GM23248 (cell line): ENCODE measurements at regions not wholly inside any gene's neighbourhood (a gene's known extent, or its start where the extent isn't known, plus 50 kb on each side); places are given as distances from the start of the nearest gene placed in this dataset.

ENCODE experiments used
- DNase-seq: peaks from one replicate; pipeline ENCODE4 v3.0.0-alpha.2; 2015
- H2AFZ ChIP-seq: fragments of 200-600 bp; sonication (generic); 2 replicates; pipeline ENCODE4 v1.6.1; 2016; ENCODE audit warnings: antibody characterized with exemption
- H3F3A ChIP-seq: fragments of 200-600 bp; sonication (generic); 2 replicates; pipeline ENCODE4 v1.6.1; 2016; ENCODE audit warnings: mild to moderate bottlenecking, antibody characterized with exemption, mixed run types; ENCODE audit not compliant: insufficient read depth
- H3K27ac ChIP-seq: fragments of 200-600 bp; sonication (generic); 2 replicates; pipeline ENCODE4 v1.5.1; 2016; ENCODE audit warnings: mild to moderate bottlenecking
- H3K27me3 ChIP-seq: fragments of 200-600 bp; sonication (generic); replicated peaks from 2 replicates; pipeline ENCODE4 v1.6.1; 2016; ENCODE audit warnings: mild to moderate bottlenecking; ENCODE audit not compliant: insufficient read depth
- H3K36me3 ChIP-seq: fragments of 200-600 bp; sonication (generic); 2 replicates; pipeline ENCODE4 v1.6.1; 2016; ENCODE audit warnings: low read depth, mild to moderate bottlenecking
- H3K4me1 ChIP-seq: fragments of 200-600 bp; sonication (generic); 2 replicates; pipeline ENCODE4 v1.6.1; 2016; ENCODE audit warnings: mild to moderate bottlenecking; ENCODE audit not compliant: insufficient read depth
- H3K4me2 ChIP-seq: fragments of 200-600 bp; sonication (generic); one replicate; pipeline ENCODE4 v1.6.1; 2016; ENCODE audit warnings: mild to moderate bottlenecking; ENCODE audit not compliant: unreplicated experiment
- H3K4me3 ChIP-seq: fragments of 200-600 bp; sonication (generic); 2 replicates; pipeline ENCODE4 v1.5.1; 2016; ENCODE audit warnings: mild to moderate bottlenecking
- H3K79me2 ChIP-seq: fragments of 200-600 bp; sonication (generic); 2 replicates; pipeline ENCODE4 v1.6.1; 2016; ENCODE audit warnings: mild to moderate bottlenecking; ENCODE audit not compliant: insufficient read depth
- H3K9ac ChIP-seq: fragments of 200-600 bp; sonication (generic); 2 replicates; pipeline ENCODE4 v1.6.1; 2016; ENCODE audit warnings: mild to moderate bottlenecking
- H3K9me2 ChIP-seq: fragments of 200-600 bp; sonication (generic); 2 replicates; pipeline ENCODE4 v1.6.1; 2016; ENCODE audit warnings: mixed run types, mild to moderate bottlenecking, moderate library complexity; ENCODE audit not compliant: insufficient read depth
- H3K9me3 ChIP-seq: fragments of 200-600 bp; sonication (generic); one replicate; pipeline ENCODE4 v1.6.1; 2017; ENCODE audit warnings: low read depth
- H4K20me1 ChIP-seq: fragments of 200-600 bp; sonication (generic); 2 replicates; pipeline ENCODE4 v1.6.0; 2016; ENCODE audit not compliant: insufficient read depth
- EZH2 ChIP-seq: fragments of 200-600 bp; sonication (generic); IDR thresholded peaks from 2 replicates; pipeline ENCODE4 v1.6.1; 2018; ENCODE audit warnings: antibody characterized with exemption, mild to moderate bottlenecking; ENCODE audit not compliant: insufficient read depth, poor library complexity, severe bottlenecking
- EZH2phosphoT487 ChIP-seq: fragments of 200-600 bp; sonication (generic); IDR thresholded peaks from 2 replicates; pipeline ENCODE4 v1.6.1; 2018; ENCODE audit warnings: antibody characterized with exemption, moderate library complexity, mild to moderate bottlenecking, low read depth; ENCODE audit not compliant: insufficient read depth
- WGBS, 2 experiments: methylation state at CpG; one replicate each; pipeline ENCODE4 v1.1.6; 2015 to 2017; ENCODE audit warnings: low lambda C conversion rate in 2 of 2, low coverage in 1 of 2; ENCODE audit errors: missing lambda C conversion rate in 2 of 2; 5-methylcytosine and 5-hydroxymethylcytosine counted together
- in situ Hi-C: fragments of 300-500 bp; cut with MboI; formaldehyde crosslinking; loops from 2 replicates; pipeline ENCODE4 v1.15.0; 2020

DNA sequence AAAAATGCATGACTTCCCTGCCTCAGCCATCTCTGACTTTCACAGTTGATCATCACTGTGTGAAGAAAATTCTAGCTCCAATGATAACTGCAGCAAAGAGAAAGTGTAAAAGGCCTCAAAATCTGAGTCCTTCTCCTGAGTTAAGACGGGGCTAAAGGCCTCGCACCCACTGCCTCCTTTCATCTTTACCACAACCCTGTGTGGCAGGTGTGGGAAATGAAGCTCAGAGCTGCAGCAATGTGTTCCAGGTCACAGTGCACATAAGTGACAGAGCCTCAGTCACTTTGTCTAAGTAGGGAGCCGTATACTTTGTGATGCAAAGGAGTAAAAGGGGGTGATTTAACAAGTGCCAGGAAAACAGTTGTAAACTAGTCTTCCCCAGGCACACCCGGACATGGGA is 144.7 kb upstream of the TMCC3 start:
- 67 to 68% methylated on average over 4 of the region's 4 CpGs for WGBS, 2 experiments
- TF ChIP-seq EZH2phosphoT487 (no peak), EZH2 (no peak)
- Histone ChIP-seq H3K36me3 (no peaks in the 10 kb centered on the region), H3K9ac (no peak overlapping the region), H3K4me3 (no peak overlapping the region), H3K27me3 (peaks cover 13% of the 10 kb centered on the region; the same call in 1 of the 2 replicates), H2AFZ (no peak overlapping the region), H4K20me1 (no peaks in the 10 kb centered on the region), H3K9me3 (no peaks in the 10 kb centered on the region), H3K4me1 (no peaks in the 10 kb centered on the region), H3K79me2 (no peaks in the 10 kb centered on the region), H3K9me2 (no peaks in the 10 kb centered on the region), H3K4me2 (no peak overlapping the region), H3F3A (no peaks in the 10 kb centered on the region), H3K27ac (no peak overlapping the region)
- in situ Hi-C loops, result no loop called here
- DNase-seq, result no peak

DNA sequence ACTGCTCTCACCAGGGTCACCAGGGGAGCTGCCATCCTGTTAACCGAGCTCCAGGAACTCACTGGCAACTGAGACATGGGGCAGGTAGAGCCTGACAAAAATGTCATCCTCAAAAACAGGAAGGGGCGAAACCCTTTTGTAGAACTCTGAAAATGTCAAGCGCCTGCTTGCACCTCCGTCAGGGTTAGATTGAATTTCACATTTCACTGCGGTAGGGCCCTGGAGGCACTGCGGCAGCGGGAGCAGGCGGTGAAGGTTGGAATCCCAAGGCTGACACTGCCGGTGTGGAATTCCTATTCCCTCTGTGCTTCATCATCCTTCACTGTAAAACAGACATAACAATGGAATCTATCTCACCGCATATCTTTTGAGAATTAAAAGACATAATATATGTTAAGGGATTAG is 142.8 kb upstream of the TMCC3 start:
- Histone ChIP-seq H3K36me3 (no peaks in the 10 kb centered on the region), H3F3A (no peaks in the 10 kb centered on the region), H3K4me2 (no peak overlapping the region), H3K27me3 (peaks cover 11% of the 10 kb centered on the region; the same call in 1 of the 2 replicates), H3K79me2 (no peaks in the 10 kb centered on the region), H3K4me1 (no peaks in the 10 kb centered on the region), H4K20me1 (no peaks in the 10 kb centered on the region), H3K4me3 (no peak overlapping the region), H2AFZ (no peak overlapping the region), H3K9me3 (no peaks in the 10 kb centered on the region), H3K27ac (no peak overlapping the region), H3K9ac (no peak overlapping the region), H3K9me2 (no peaks in the 10 kb centered on the region)
- in situ Hi-C loops, result no loop called here
- WGBS, 2 experiments, result 71 to 76% methylated on average over 10 of the region's 10 CpGs
- TF ChIP-seq EZH2, result no peak
- no peak for TF ChIP-seq EZH2phosphoT487
- DNase-seq, result no peak

DNA sequence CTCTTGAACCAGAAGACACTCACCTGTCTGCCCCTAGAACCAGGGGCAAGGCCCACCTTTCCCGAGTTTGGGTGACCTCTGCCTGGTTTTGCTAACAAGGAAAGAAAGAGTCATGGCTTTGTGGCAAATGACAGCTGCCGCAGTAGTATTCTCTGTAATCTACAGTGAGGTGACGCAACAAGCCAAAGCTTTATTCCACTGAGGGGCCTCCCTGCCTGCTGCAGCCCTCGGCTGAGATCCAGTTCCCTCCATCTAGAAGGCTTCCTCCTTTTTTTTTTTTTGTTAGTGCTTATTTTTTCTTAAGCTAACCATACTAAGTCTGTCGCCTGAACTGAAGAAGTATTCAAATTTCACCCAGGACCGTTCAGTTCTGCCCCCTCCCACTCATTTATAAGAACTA is 142.3 kb upstream of the TMCC3 start:
- H4K20me1 ChIP-seq, result no peaks in the 10 kb centered on the region
- H3K27me3 ChIP-seq, result peaks cover 11% of the 10 kb centered on the region; the same call in 1 of the 2 replicates
- 51 to 58% methylated on average over 6 of the region's 6 CpGs for WGBS, 2 experiments
- no peaks in the 10 kb centered on the region for H3K9me3 ChIP-seq
- no peak overlapping the region for H3K9ac ChIP-seq
- no peak overlapping the region for H2AFZ ChIP-seq
- H3K4me3 ChIP-seq, result no peak overlapping the region
- H3K9me2 ChIP-seq, result no peaks in the 10 kb centered on the region
- H3K79me2 ChIP-seq, result no peaks in the 10 kb centered on the region
- no peak for TF ChIP-seq EZH2phosphoT487
- no peak for TF ChIP-seq EZH2
- no peaks in the 10 kb centered on the region for H3K4me1 ChIP-seq
- in situ Hi-C loops, result no loop called here
- no peak overlapping the region for H3K4me2 ChIP-seq
- H3K27ac ChIP-seq, result no peak overlapping the region
- DNase-seq, result no peak
- no peaks in the 10 kb centered on the region for H3F3A ChIP-seq
- H3K36me3 ChIP-seq, result no peaks in the 10 kb centered on the region

DNA sequence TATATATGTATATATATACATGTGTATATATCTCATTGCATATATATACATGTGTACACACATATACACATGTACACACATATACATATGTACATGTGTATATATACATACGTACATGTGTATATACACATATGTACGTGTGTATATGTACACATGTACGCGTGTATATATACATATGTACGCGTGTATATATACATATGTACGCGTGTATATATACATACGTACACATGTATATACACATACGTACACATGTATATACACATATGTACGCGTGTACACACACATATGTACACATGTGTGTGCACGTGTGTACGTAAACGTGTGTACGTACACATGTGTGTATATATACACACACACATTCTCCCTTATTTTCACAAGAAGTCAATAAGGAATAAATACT is 141.6 kb upstream of the TMCC3 start:
- Histone ChIP-seq H3K4me1 (no peaks in the 10 kb centered on the region), H3K4me3 (no peak overlapping the region), H3K9me3 (no peaks in the 10 kb centered on the region), H2AFZ (no peak overlapping the region), H3K9ac (no peak overlapping the region), H3K79me2 (no peaks in the 10 kb centered on the region), H3K9me2 (no peaks in the 10 kb centered on the region), H3K36me3 (no peaks in the 10 kb centered on the region), H3F3A (no peaks in the 10 kb centered on the region), H3K4me2 (no peak overlapping the region), H4K20me1 (no peaks in the 10 kb centered on the region), H3K27ac (no peak overlapping the region), H3K27me3 (peaks cover 11% of the 10 kb centered on the region; the same call in 1 of the 2 replicates)
- DNase-seq, result no peak
- 80 to 87% methylated on average over 16 of the region's 16 CpGs for WGBS, 2 experiments
- in situ Hi-C loops, result no loop called here
- no peak for TF ChIP-seq EZH2
- no peak for TF ChIP-seq EZH2phosphoT487

GRCh38 chr12:94790825-94791224 is 140.5 kb upstream of the TMCC3 start:
- Histone ChIP-seq H3K9me3 (no peaks in the 10 kb centered on the region), H3K36me3 (no peaks in the 10 kb centered on the region), H3K9me2 (no peaks in the 10 kb centered on the region), H3K9ac (no peak overlapping the region), H3K4me1 (no peaks in the 10 kb centered on the region), H3K4me3 (no peak overlapping the region), H2AFZ (no peak overlapping the region), H3F3A (no peaks in the 10 kb centered on the region), H4K20me1 (no peaks in the 10 kb centered on the region), H3K4me2 (no peak overlapping the region), H3K27ac (no peak overlapping the region), H3K27me3 (peaks cover 11% of the 10 kb centered on the region; the same call in 1 of the 2 replicates), H3K79me2 (no peaks in the 10 kb centered on the region)
- DNase-seq, result no peak
- TF ChIP-seq EZH2phosphoT487 (no peak), EZH2 (no peak)
- in situ Hi-C loops, result no loop called here
- WGBS, 2 experiments, result 38 to 47% methylated on average over 3 of the region's 3 CpGs
